NCI-H2196 treated with DMSO at 0.1 percent for 48 hours (cell line): ENCODE measurements at regions not wholly inside any gene's neighbourhood (a gene's known extent, or its start where the extent isn't known, plus 50 kb on each side); places are given as distances from the start of the nearest gene placed in this dataset.

ENCODE experiments used
- DNase-seq: peaks from one replicate; lab custom pipeline; 2025; ENCODE audit not compliant: unreplicated experiment; lab: John Stamatoyannopoulos, UW

- no peak for DNase-seq
Measured at GRCh38 chr7:45347804-45348203, 190.2 kb downstream of the RAMP3 start.

- no peak for DNase-seq
Measured at GRCh38 chr7:45349090-45349489, 191.5 kb downstream of the RAMP3 start.

- DNase-seq: no peak
Measured at GRCh38 chr7:45350896-45351295, 193.3 kb downstream of the RAMP3 start.

- DNase-seq: no peak
Measured at GRCh38 chr7:45358287-45358686, 200.7 kb downstream of the RAMP3 start.

GRCh38 chr7:45359250-45359649 lies 201.7 kb downstream of the RAMP3 start:
- no peak for DNase-seq

GRCh38 chr7:45359776-45360175 lies 202.2 kb downstream of the RAMP3 start:
- no peak for DNase-seq

- DNase-seq: no peak
Measured at GRCh38 chr7:45363669-45364068, 206.1 kb downstream of the RAMP3 start.

GRCh38 chr7:45365341-45365740 lies 207.8 kb downstream of the RAMP3 start:
- DNase-seq: no peak

GRCh38 chr7:45366475-45366874 lies 207.7 kb upstream of the ADCY1 start:
- DNase-seq: no peak

GRCh38 chr7:45367026-45367425 lies 207.1 kb upstream of the ADCY1 start:
- DNase-seq: no peak

GRCh38 chr7:45368129-45368807 lies 205.9 kb upstream of the ADCY1 start:
- no peak for DNase-seq

- DNase-seq: no peak
Measured at GRCh38 chr7:45384499-45384898, 189.7 kb upstream of the ADCY1 start.

- no peak for DNase-seq
Measured at GRCh38 chr7:45387837-45388236, 186.3 kb upstream of the ADCY1 start.

GRCh38 chr7:45389073-45389872 lies 184.9 kb upstream of the ADCY1 start:
- no peak for DNase-seq

- DNase-seq: no peak
Measured at GRCh38 chr7:45390180-45390579, 184.0 kb upstream of the ADCY1 start.

GRCh38 chr7:45390731-45391130 lies 183.4 kb upstream of the ADCY1 start:
- DNase-seq: no peak

GRCh38 chr7:45391618-45392451 lies 182.3 kb upstream of the ADCY1 start:
- DNase-seq: no peak

- no peak for DNase-seq
Measured at GRCh38 chr7:45394117-45394708, 180.0 kb upstream of the ADCY1 start.

- DNase-seq: no peak
Measured at GRCh38 chr7:45399069-45399468, 175.1 kb upstream of the ADCY1 start.

GRCh38 chr7:45400680-45401079 lies 173.5 kb upstream of the ADCY1 start:
- no peak for DNase-seq

GRCh38 chr7:45401155-45401554 lies 173.0 kb upstream of the ADCY1 start:
- no peak for DNase-seq
